Adrenal gland (tissue), 9 donors: ENCODE measurements at regions not wholly inside any gene's neighbourhood (a gene's known extent, or its start where the extent isn't known, plus 50 kb on each side); places are given as distances from the start of the nearest gene placed in this dataset.
"Not testable (repeated sequence)": the region's sequence is repeated elsewhere in the genome, so short reads cannot be mapped to it uniquely, and the experiment has no call there.

Experiments
- DNase-seq, 7 donors: peaks; one replicate each; pipeline ENCODE4 v3.0.0-alpha.2; 2019 to 2020
- H3K27ac ChIP-seq, 5 donors: fragments of 200-600 bp; sonication (generic) in 4 of 5; 1 replicate in 3 of 5; 2 replicates in 2 of 5; pipeline versions ENCODE4 v1.5.1 to v1.8.0; 2016 to 2020; ENCODE audit warnings: mild to moderate bottlenecking in 1 of 5
- H3K27me3 ChIP-seq: fragments of 200-600 bp; 2 replicates; pipeline ENCODE4 v1.8.0; 2021
- H3K36me3 ChIP-seq, 2 donors: fragments of 200-600 bp; replicated peaks in 1 of 2; 1 replicate in 1 of 2; 2 replicates in 1 of 2; pipeline versions ENCODE4 v1.5.1 to v1.8.0; 2018 to 2022
- H3K4me1 ChIP-seq, 2 donors: fragments of 200-600 bp; replicated peaks in 1 of 2; 1 replicate in 1 of 2; 2 replicates in 1 of 2; pipeline versions ENCODE4 v1.5.1 to v1.8.0; 2018 to 2021
- H3K4me3 ChIP-seq, 4 donors: fragments of 200-600 bp; sonication (generic) in 3 of 4; one replicate each; pipeline ENCODE4 v1.5.1; 2016 to 2018
- H3K9me3 ChIP-seq, 3 donors: fragments of 200-600 bp; sonication (generic) in 1 of 3; replicated peaks in 1 of 3; 1 replicate in 2 of 3; 2 replicates in 1 of 3; pipeline versions ENCODE4 v1.5.1 to v1.8.0; 2016 to 2021
- POLR2A ChIP-seq, 2 donors: fragments of 450-650 bp; IDR thresholded peaks; one replicate each; pipeline ENCODE4 v1.6.1; 2017; ENCODE audit warnings: antibody characterized with exemption in 2 of 2, mild to moderate bottlenecking in 2 of 2, moderate library complexity in 1 of 2
- WGBS, 4 donors: extraction: QIAGEN DNeasy Blood & Tissue Kit in 2 of 4; methylation state at CpG; one replicate each; pipeline versions ENCODE4 v1.1.5 to v1.1.7; 2013 to 2017; 5-methylcytosine and 5-hydroxymethylcytosine counted together
- intact Hi-C, 2 donors: fragments of 100-400 bp; cut with DNase I; formaldehyde crosslinking; loops; one replicate each; pipeline versions ENCODE4 v1.14.1 to v1.15.0; 2022 to 2023
- TF ChIP-seq, protein P1 (sequence below), 6 experiments: fragments of 450-650 bp in 4 of 6; fragments of 200-600 bp in 2 of 6; sonication (generic) in 1 of 6; IDR thresholded peaks; 1 replicate in 5 of 6; 2 replicates in 1 of 6; pipeline versions ENCODE4 v1.5.1 to v1.8.0; 2016 to 2021; ENCODE audit warnings: antibody characterized with exemption in 6 of 6, mild to moderate bottlenecking in 2 of 6, moderate library complexity in 1 of 6
- donor health status: healthy with polysubstance abuse.
- donor health status: Bipolar disorder and iron deficiency.
- donor health status: DM: yes; HTN: yes; CAD: no.
- donor health status: DM: no; HTN: no; CAD: no.
- donor health status: DM: no; HTN: no; CAD: no.

DNA sequence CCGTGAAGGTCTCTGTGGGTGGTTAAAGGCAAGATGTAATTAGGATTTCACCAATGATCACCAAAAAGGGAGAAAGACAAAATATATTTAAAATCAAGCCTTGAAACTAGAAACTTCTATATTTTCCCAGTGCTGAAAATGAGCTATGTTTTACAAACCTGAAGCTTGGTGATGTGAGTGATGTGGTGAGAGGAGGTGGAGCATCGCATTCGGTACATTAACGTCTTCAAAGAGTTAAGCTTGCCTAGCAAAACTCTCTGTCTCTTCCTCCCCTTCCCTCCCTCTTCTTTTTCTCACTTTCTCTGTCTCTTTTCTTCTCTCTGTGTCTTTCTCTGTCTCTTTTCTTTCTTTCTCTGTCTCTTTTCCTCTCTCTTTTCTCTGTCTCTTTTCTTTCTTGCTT, 347.3 kb upstream of the IRX2 start:
- Histone ChIP-seq H3K4me1 (no peaks in the 10 kb centered on the region), H3K27me3 (no peaks in the 10 kb centered on the region), H3K4me3 (no peak overlapping the region), H3K36me3 (no peaks in the 10 kb centered on the region), H3K27ac (no peak overlapping the region), H3K9me3 (no peaks in the 10 kb centered on the region)
- intact Hi-C loops: no loop called here
- WGBS, 4 donors: 38 to 50% (median 45%) methylated on average over 4 of the region's 4 CpGs
- TF ChIP-seq, protein P1, sequence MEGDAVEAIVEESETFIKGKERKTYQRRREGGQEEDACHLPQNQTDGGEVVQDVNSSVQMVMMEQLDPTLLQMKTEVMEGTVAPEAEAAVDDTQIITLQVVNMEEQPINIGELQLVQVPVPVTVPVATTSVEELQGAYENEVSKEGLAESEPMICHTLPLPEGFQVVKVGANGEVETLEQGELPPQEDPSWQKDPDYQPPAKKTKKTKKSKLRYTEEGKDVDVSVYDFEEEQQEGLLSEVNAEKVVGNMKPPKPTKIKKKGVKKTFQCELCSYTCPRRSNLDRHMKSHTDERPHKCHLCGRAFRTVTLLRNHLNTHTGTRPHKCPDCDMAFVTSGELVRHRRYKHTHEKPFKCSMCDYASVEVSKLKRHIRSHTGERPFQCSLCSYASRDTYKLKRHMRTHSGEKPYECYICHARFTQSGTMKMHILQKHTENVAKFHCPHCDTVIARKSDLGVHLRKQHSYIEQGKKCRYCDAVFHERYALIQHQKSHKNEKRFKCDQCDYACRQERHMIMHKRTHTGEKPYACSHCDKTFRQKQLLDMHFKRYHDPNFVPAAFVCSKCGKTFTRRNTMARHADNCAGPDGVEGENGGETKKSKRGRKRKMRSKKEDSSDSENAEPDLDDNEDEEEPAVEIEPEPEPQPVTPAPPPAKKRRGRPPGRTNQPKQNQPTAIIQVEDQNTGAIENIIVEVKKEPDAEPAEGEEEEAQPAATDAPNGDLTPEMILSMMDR (IDR thresholded peaks at IDR 0.05): no peak
- no peak for TF ChIP-seq POLR2A (IDR thresholded peaks at IDR 0.05)
- no peak for DNase-seq

- H3K27ac ChIP-seq: no peak overlapping the region
- no peaks in the 10 kb centered on the region for H3K36me3 ChIP-seq
- DNase-seq: no peak
- 48 to 65% (median 57%) methylated on average over 9 to 13 of the region's 13 CpGs for WGBS, 4 donors
- TF ChIP-seq, protein P1 (IDR thresholded peaks at IDR 0.05): no peak
- no peak for TF ChIP-seq POLR2A (IDR thresholded peaks at IDR 0.05)
- H3K4me3 ChIP-seq: no peak overlapping the region
- H3K9me3 ChIP-seq: no peaks in the 10 kb centered on the region
- intact Hi-C loops: no loop called here
- no peaks in the 10 kb centered on the region for H3K27me3 ChIP-seq
- no peaks in the 10 kb centered on the region for H3K4me1 ChIP-seq
These were observed 341.2 kb upstream of the IRX2 start for GRCh38 chr5:3092664-3093063.

DNA sequence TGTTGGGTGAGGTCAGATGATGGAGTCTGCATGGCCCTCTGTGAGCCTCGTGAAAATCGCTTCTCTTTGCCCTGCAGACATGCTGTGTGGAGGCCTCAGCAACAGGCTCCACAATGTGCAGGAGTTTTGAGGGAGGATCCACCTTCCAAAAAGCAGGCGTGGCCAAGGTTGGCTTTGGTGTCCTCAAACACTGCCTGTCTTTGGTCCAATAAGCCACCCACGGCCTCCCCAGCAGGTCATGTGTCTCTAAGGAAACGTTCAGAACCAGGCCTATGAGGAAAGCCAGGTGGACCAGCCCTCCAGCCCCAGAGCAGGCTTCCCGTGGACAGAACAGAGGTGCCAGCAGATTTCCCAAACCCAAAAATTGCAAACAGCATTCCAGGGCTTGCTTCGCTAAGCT, 340.7 kb upstream of the IRX2 start:
- no peaks in the 10 kb centered on the region for H3K9me3 ChIP-seq
- no peaks in the 10 kb centered on the region for H3K36me3 ChIP-seq
- 72 to 80% (median 76%) methylated on average over 2 to 7 of the region's 7 CpGs for WGBS, 4 donors
- H3K27me3 ChIP-seq: no peaks in the 10 kb centered on the region
- no peak overlapping the region for H3K4me3 ChIP-seq
- intact Hi-C loops: no loop called here
- no peak overlapping the region for H3K27ac ChIP-seq
- H3K4me1 ChIP-seq: no peaks in the 10 kb centered on the region
- no peak for DNase-seq
- TF ChIP-seq, protein P1 (IDR thresholded peaks at IDR 0.05): no peak
- no peak for TF ChIP-seq POLR2A (IDR thresholded peaks at IDR 0.05)

GRCh38 chr5:3091040-3091774, 339.7 kb upstream of the IRX2 start:
- Histone ChIP-seq H3K4me1 (no peaks in the 10 kb centered on the region), H3K36me3 (no peaks in the 10 kb centered on the region), H3K9me3 (no peaks in the 10 kb centered on the region), H3K27ac (no peak overlapping the region), H3K27me3 (no peaks in the 10 kb centered on the region), H3K4me3 (no peak overlapping the region)
- 49 to 56% (median 54%) methylated on average over 11 of the region's 11 CpGs for WGBS, 4 donors
- no peak for DNase-seq
- TF ChIP-seq, protein P1 (IDR thresholded peaks at IDR 0.05): no peak
- intact Hi-C loops: no loop called here

- H3K9me3 ChIP-seq, intact Hi-C loops, H3K36me3 ChIP-seq, H3K27ac ChIP-seq, H3K4me3 ChIP-seq, H3K4me1 ChIP-seq, H3K27me3 ChIP-seq, DNase-seq: not testable (repeated sequence)
- 76 to 89% (median 80%) methylated on average over 6 of the region's 6 CpGs for WGBS, 4 donors
These were observed 338.8 kb upstream of the IRX2 start for GRCh38 chr5:3090305-3090704.
